ENCODE measurements at regions not wholly inside any gene's neighbourhood (a gene's known extent, or its start where the extent isn't known, plus 50 kb on each side); places are given as distances from the start of the nearest gene placed in this dataset.

DNA sequence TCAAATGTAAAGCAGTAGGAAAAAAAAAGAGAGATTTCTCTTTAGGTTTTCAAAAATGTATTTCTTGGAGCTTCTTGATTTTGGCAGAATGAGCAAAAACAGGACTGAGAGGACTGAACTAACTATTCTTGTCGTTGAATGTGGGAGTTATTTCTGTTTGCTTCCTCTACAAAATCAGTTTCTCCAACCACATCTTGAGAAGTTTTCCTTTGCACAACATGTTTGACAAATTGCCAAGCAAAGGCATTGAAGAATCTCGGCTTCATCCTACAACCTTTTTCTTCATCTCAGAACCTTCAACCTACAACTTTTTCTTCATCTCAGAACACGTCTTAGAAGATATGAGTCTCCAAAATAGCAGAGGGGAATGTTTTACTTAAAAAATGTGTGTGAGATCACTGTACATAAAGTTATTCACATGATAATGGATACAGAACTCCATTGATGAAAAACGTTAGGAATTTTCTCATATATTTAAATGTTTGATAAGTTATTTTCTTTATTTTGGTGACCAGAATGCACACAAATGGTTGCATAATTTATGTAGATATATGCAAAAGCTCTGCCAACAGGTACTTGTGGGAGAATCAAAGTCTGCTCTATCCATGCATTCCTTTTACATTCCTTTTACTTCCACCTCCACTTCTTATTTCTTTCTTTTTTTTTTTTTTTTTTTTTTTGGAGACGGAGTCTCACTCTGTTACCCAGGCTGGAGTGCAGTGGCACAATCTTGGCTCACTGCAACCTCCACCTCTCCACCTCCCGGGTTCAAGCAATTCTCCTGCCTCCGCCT lies 370.0 kb downstream of the KCNJ2 start:
- TF ChIP-seq REST (IDR thresholded peaks at IDR 0.05; ENCODE audit: low read depth) (no peak), EP300 (IDR thresholded peaks at IDR 0.05; ENCODE audit: borderline replicate concordance) (no peak), TCF12 (IDR thresholded peaks at IDR 0.05; ENCODE audit: low read depth) (no peak), TAF1 (IDR thresholded peaks at IDR 0.05; ENCODE audit: low read depth) (no peak), FOXM1 (IDR thresholded peaks at IDR 0.05; ENCODE audit: borderline replicate concordance, low read depth) (no peak), CREB1 (IDR thresholded peaks at IDR 0.05; ENCODE audit: low read depth) (no peak), TEAD4 (IDR thresholded peaks at IDR 0.05) (no peak), YY1 (IDR thresholded peaks at IDR 0.05; ENCODE audit: low read depth) (no peak), CEBPB (IDR thresholded peaks at IDR 0.05) (no peak), RAD21 (IDR thresholded peaks at IDR 0.05; ENCODE audit: low read depth) (no peak), USF1 (IDR thresholded peaks at IDR 0.05) (no peak), MAX (IDR thresholded peaks at IDR 0.05) (no peak)
